ENCODE measurements at regions not wholly inside any gene's neighbourhood (a gene's known extent, or its start where the extent isn't known, plus 50 kb on each side); places are given as distances from the start of the nearest gene placed in this dataset.
"Not testable (repeated sequence)": the region's sequence is repeated elsewhere in the genome, so short reads cannot be mapped to it uniquely, and the experiment has no call there.

DNA sequence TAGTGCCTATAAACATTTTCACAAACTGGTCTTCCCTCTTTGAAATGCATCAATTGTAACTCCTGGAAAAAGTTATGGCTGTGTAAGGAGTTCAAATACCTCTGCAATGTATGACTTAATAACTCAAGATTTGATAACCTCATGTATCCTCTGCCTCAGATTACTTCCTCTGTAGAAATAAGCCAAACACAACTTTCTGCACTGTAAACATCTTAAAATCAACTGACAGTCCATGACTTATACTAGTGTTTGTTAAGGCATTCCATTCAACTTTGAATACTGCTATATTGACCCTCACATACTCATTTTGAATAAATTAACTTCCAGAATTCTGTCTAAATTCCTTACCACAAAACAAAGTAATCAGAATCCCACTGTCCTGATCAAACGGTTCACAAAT lies 256.2 kb upstream of the POU5F2 start:
- Mint-ChIP-seq H3K36me3 (peaks cover 36% of the 10 kb centered on the region), H3K4me3 (no peak overlapping the region), H3K27me3 (no peaks in the 10 kb centered on the region), H3K9me3 (peaks cover 6% of the 10 kb centered on the region), H3K27ac (no peak overlapping the region), H3K4me1 (peaks cover 8% of the 10 kb centered on the region)
- no peak for ATAC-seq

DNA sequence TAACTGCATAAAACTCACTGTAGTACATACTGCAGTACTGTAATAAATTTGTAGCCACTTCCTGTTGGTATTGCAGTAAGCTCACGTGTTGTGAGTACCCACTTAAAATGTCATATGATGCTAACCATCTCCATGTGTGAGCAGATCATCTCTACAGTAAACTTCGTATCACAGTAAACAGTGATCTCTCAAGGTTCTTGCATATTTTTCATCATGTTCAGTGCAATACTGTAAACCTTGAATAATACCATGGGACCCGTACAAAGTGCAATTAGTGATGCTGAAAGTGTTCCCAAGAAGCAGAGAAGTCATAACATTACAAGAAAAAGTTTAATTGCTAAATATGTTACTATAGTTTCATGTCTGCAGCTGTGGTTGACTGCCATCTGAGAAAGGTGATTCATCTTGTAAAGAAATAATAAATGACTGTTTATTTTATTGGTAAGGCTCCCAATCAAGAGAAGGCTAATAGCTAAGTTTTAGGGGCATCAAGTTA lies 253.8 kb upstream of the POU5F2 start:
- H3K27me3 Mint-ChIP-seq: no peaks in the 10 kb centered on the region
- H3K4me1 Mint-ChIP-seq: peaks cover 20% of the 10 kb centered on the region
- no peak overlapping the region for H3K4me3 Mint-ChIP-seq
- H3K36me3 Mint-ChIP-seq: peaks cover 29% of the 10 kb centered on the region
- no peak for ATAC-seq
- H3K9me3 Mint-ChIP-seq: no peaks in the 10 kb centered on the region
- no peak overlapping the region for H3K27ac Mint-ChIP-seq

DNA sequence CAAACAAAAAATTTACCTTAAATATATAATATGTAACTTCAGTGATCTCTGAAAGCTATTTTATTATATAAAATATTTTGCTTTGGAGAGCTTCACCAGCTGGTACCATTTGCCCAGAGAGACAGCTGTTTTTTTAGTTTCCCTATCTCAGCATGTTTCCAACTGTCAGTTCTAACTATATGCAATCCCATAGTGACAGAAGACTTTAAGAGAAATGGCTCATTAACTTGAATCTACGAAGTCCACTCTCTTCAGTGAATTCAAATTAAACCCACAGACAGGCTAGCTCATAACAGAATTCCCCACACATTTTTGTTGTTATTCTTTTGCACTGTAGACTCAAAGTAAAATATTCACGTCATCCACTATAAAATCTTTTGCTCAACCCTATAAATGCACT lies 251.8 kb upstream of the POU5F2 start:
- peaks cover 27% of the 10 kb centered on the region for H3K36me3 Mint-ChIP-seq
- H3K4me3 Mint-ChIP-seq: no peak overlapping the region
- H3K4me1 Mint-ChIP-seq: peaks cover 20% of the 10 kb centered on the region
- no peaks in the 10 kb centered on the region for H3K27me3 Mint-ChIP-seq
- ATAC-seq: no peak
- no peak overlapping the region for H3K27ac Mint-ChIP-seq
- no peaks in the 10 kb centered on the region for H3K9me3 Mint-ChIP-seq

DNA sequence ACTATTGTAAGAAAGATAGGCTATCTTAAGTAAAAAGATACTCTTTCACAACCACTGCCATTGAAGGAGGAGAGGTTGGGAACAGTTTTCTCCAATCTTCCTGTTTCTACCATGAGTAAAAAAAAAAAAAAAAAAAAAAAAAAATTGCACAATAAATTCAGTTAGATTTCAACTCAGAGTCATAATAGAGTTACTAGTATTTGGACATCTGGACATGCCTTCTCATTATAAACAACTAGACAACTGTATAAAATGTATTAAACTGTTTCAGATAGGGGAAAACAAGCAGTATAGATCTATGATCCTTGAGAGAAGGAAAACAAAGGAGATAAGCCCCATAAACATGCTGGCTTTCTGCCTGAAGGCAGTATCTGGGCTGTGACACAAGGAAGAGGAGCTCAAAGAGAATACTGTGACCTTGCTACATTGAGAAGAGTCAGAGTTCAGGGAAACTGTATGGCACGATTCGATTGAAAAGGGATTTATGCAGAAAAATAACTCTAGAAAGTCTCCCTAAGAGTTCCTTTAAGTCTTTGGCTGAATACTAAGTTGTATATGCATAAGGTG lies 249.2 kb upstream of the POU5F2 start:
- H3K4me1 Mint-ChIP-seq: peaks cover 20% of the 10 kb centered on the region
- ATAC-seq: no peak
- peaks cover 37% of the 10 kb centered on the region for H3K36me3 Mint-ChIP-seq
- H3K9me3 Mint-ChIP-seq: peaks cover 3% of the 10 kb centered on the region
- no peaks in the 10 kb centered on the region for H3K27me3 Mint-ChIP-seq
- H3K4me3 Mint-ChIP-seq: no peak overlapping the region
- H3K27ac Mint-ChIP-seq: no peak overlapping the region

DNA sequence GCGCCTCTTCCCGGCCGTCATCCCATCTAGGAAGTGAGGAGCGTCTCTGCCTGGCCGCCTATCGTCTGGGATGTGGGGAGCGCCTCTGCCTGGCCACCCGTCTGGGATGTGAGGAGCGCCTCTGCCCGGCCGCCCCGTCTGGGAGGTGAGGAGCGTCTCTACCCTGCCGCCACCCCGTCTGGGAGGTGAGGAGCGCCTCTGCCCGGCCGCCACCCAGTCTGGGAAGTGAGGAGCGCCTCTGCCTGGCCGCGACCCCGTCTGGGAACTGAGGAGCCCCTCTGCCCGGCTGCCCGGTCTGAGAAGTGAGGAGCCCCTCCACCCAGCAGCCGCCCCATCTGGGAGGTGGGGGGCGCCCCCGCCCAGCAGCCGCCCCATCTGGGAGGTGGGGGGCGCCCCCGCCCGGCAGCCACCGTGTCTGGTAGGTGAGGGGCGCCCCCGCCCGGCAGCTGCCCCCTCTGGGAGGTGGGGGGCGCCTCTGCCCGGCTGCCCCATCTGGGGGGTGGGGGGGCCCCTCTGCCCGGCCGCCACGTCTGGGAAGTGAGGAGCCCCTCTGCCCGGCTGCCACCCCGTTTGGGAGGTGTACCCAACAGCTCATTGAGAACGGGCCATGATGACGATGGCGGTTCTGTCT lies 244.7 kb upstream of the POU5F2 start:
- H3K9me3 Mint-ChIP-seq, H3K4me1 Mint-ChIP-seq, H3K27me3 Mint-ChIP-seq, H3K4me3 Mint-ChIP-seq, ATAC-seq, H3K27ac Mint-ChIP-seq: not testable (repeated sequence)
- H3K36me3 Mint-ChIP-seq: peaks cover 43% of the 10 kb centered on the region

DNA sequence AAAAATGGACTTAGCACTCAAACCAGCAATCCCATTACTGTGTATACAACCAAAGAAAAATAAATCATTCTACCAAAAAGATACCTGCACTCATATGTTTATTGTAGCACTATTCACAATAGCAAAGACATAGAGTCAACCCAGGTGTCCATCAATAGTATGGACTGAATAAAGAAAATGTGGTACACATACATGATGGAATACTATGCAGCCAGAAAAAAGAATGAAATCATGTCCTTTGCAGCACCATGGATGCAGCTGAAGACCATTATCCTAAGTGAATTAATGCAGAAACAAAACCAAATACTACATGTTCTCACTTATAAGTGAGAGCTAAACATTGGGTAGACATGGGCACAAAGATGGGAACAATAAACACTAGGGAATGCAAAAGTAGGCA lies 236.8 kb upstream of the POU5F2 start:
- Mint-ChIP-seq H3K36me3 (peaks cover 59% of the 10 kb centered on the region), H3K27ac (no peak overlapping the region)

DNA sequence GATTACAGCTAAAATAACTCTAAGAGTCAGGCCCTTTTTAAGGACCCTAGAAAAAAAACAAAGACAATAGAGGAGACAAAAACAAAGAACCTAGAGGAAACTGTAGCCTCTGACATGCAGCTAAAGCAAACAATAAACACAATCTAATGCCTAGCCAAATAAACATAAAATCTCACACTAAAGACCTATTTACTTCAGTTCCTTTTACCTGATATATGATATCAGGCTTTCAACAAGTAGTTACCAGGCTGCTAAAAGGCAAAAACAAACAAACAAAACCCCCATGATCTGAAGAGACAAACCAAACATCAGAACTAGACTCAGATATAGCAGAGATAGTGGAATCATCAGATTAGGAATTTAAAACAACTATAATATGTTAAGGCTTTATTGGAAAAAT lies 226.5 kb upstream of the POU5F2 start:
- ATAC-seq: no peak
- Mint-ChIP-seq H3K36me3 (peaks cover 46% of the 10 kb centered on the region), H3K9me3 (peaks cover 6% of the 10 kb centered on the region), H3K4me3 (no peak overlapping the region), H3K27ac (no peak overlapping the region), H3K27me3 (no peaks in the 10 kb centered on the region), H3K4me1 (peaks cover under 1% of the 10 kb centered on the region)

More for the DNA sequence above, 236.8 kb upstream of the POU5F2 start:
- H3K27me3 Mint-ChIP-seq: no peaks in the 10 kb centered on the region
- peaks cover 10% of the 10 kb centered on the region for H3K4me1 Mint-ChIP-seq
- H3K4me3 Mint-ChIP-seq: no peak overlapping the region
- H3K9me3 Mint-ChIP-seq: peaks cover 26% of the 10 kb centered on the region
- no peak for ATAC-seq

DNA sequence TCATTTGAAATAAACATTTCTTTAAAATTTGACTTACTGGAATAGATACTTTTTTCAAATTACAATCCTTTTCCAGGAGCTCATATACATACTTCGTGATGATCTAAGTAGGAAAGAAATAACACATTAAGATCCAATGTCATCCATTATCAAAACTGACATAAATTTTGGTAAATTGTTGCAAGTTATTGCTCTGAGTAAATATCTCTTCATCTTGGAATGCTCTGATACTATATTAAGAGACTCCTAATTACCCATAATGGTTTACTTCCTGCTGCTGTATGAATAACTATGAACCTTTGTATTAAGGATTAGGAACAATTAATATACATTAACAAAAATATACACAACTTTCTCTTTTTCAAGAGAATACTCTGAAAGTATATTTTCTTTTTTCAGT lies 223.0 kb upstream of the POU5F2 start:
- no peak for ATAC-seq
- Mint-ChIP-seq H3K4me3 (no peak overlapping the region), H3K27ac (no peak overlapping the region), H3K4me1 (no peaks in the 10 kb centered on the region), H3K36me3 (peaks cover 43% of the 10 kb centered on the region), H3K9me3 (peaks cover 4% of the 10 kb centered on the region), H3K27me3 (no peaks in the 10 kb centered on the region)

DNA sequence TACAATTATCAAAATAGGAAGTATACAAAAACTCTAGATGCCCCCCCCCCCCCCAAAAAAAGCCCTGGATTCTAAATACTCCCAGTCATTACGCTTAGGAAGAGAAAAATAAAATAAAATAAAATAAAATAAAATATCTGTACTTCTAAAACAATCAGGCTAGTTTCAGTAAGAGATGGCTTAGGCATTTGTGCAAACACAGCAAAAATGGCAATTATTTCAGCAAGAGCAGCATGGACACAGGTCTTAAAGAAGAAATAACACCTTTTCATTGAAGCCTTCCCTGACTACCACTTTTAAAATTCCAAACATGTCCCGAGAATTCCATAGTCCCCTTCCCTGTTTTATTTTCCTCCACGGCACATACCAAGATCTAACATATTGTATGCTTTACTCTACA lies 218.6 kb upstream of the POU5F2 start:
- Mint-ChIP-seq H3K4me1 (no peaks in the 10 kb centered on the region), H3K27ac (no peak overlapping the region), H3K27me3 (no peaks in the 10 kb centered on the region), H3K4me3 (no peak overlapping the region), H3K36me3 (peaks cover 27% of the 10 kb centered on the region), H3K9me3 (no peaks in the 10 kb centered on the region)
- no peak for ATAC-seq

DNA sequence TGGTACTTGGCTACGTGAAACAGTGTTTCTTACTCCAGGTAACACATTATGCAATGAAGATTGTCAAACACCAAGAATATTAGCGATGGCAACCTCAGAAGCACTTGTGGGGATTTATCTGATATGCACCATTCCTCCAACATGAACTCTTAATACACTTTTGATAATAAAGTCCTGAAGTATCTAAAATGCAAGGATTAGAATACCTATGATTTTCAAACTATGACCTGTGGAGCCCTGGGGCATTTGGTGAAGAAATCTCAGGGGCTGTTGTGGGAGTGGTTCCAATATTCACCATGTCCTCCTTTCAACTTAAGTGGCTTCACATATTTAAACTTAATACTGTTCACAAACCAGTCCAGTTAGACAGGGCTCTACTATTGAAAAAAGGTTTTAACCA lies 214.6 kb upstream of the POU5F2 start:
- no peak overlapping the region for H3K4me3 Mint-ChIP-seq
- ATAC-seq: no peak
- no peak overlapping the region for H3K27ac Mint-ChIP-seq
- no peaks in the 10 kb centered on the region for H3K4me1 Mint-ChIP-seq
- no peaks in the 10 kb centered on the region for H3K27me3 Mint-ChIP-seq
- no peaks in the 10 kb centered on the region for H3K9me3 Mint-ChIP-seq
- H3K36me3 Mint-ChIP-seq: peaks cover 59% of the 10 kb centered on the region

DNA sequence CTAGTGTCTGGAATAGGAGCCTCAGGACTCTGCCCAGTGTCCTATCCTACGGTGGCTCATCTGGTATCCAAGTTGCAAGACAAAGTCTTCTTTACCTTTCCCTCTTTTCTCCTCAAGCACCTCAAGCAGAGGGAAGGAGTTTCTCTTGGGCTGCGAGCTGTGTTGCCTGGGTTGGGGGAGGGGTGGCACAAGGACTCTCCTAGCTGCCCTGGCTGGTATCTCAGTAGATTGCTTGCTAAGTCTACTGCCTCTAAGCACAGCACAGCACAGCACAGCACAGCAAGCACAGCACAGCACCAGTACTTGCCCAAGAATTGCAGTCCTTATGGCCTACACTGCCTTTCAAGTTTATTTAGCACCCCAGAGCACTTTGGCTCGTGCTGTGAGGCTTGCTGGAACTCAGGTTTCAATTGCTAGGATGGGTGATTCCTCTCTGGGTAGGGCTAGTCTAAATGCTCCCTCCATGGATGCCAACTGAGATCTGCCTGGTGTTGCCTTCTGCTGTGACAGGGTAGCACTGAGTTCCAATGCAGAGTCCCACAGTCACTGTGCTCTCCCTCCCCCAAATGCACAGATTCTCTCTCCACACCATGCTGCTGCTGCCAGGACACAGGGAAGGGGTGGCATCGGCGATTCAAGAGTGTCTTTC lies 213.1 kb upstream of the POU5F2 start:
- H3K4me3 Mint-ChIP-seq: no peak overlapping the region
- H3K27ac Mint-ChIP-seq: no peak overlapping the region
- H3K27me3 Mint-ChIP-seq: no peaks in the 10 kb centered on the region
- peaks cover 57% of the 10 kb centered on the region for H3K36me3 Mint-ChIP-seq
- peaks cover 1% of the 10 kb centered on the region for H3K9me3 Mint-ChIP-seq
- H3K4me1 Mint-ChIP-seq: no peaks in the 10 kb centered on the region
- ATAC-seq: no peak

DNA sequence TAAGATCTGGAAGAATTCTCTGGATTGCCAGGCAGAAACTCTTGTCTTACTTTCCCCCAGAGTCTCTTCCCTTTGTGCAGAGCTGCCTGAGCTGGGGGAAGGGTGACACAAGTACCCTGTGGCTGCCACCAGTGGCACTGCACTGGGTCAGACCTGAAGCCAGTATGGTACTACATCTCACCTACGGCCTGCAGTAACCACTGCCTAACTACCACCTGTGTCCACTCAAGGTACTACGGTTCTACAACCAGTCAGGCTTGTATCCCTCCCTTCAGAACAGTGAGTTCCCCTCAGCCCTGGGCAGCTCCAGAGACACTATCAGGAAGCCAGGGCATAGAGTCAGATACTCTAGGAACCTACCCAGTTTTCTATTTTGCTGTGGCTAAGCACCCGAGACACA lies 212.0 kb upstream of the POU5F2 start:
- peaks cover 65% of the 10 kb centered on the region for H3K36me3 Mint-ChIP-seq

DNA sequence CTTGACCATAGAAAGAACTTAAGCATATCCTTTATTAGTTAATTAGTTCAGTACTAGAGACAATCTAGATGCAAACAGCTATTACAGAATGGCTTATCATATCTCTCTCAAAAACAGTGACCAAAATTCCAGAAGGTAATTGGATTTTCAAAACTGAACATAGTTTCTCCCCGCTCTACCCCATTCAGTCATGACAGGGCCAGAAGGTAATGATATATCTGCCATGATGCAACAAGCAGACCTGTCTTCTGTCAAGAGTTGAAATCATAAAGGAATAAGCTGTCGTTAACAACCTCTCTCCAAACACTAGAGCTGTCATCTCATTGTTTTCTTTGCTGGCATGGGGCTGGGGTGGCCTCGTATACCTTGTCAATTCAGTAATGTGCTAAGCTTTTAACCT lies 200.5 kb upstream of the POU5F2 start:
- no peak for ATAC-seq
- H3K27me3 Mint-ChIP-seq: no peaks in the 10 kb centered on the region
- H3K27ac Mint-ChIP-seq: no peak overlapping the region
- no peak overlapping the region for H3K4me3 Mint-ChIP-seq
- peaks cover 8% of the 10 kb centered on the region for H3K36me3 Mint-ChIP-seq
- peaks cover 14% of the 10 kb centered on the region for H3K4me1 Mint-ChIP-seq
- H3K9me3 Mint-ChIP-seq: no peaks in the 10 kb centered on the region

More for the DNA sequence above, 212.0 kb upstream of the POU5F2 start:
- Mint-ChIP-seq H3K4me1 (no peaks in the 10 kb centered on the region), H3K9me3 (peaks cover 5% of the 10 kb centered on the region), H3K27me3 (no peaks in the 10 kb centered on the region), H3K4me3 (no peak overlapping the region), H3K27ac (no peak overlapping the region)
- no peak for ATAC-seq

DNA sequence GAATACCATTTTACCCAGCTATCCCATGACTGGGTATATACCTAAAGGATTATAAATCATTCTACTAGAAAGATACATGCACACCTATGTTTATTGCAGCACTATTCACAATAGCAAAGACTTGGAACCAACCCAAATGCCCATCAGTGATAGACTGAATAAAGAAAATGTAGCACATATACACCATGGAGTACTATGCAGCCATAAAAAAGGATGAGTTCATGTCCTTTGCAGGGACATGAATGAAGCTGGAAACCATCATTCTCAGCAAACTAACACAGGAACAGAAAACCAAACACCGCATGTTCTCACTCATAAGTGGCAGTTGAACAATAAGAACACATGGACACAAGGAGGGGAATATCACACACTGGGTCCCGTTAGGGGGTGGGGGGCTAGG lies 191.9 kb upstream of the POU5F2 start:
- H3K36me3 Mint-ChIP-seq: peaks cover 26% of the 10 kb centered on the region
- H3K4me3 Mint-ChIP-seq, H3K4me1 Mint-ChIP-seq, H3K9me3 Mint-ChIP-seq, H3K27me3 Mint-ChIP-seq, H3K27ac Mint-ChIP-seq, ATAC-seq: not testable (repeated sequence)

DNA sequence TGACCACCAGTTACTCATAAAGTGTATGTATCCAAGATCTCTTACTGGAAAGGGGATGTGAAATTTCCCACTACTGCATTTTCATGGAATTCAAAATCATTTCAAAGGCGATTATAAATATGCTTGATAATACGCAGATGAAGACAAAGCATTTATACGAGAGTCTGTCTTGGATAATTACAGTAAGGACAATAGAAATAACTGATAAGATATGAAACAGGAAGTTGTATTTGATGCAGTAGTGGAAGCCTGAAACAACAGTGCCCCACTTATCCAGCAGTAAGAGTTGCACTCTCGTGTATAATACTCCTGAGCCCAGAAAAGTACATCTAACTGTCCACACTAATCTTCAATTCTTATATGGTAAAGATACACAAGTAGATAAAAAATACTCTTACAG lies 188.7 kb upstream of the POU5F2 start:
- ATAC-seq: no peak
- H3K36me3 Mint-ChIP-seq: peaks cover 27% of the 10 kb centered on the region
- no peaks in the 10 kb centered on the region for H3K27me3 Mint-ChIP-seq
- H3K9me3 Mint-ChIP-seq: no peaks in the 10 kb centered on the region
- no peak overlapping the region for H3K4me3 Mint-ChIP-seq
- no peak overlapping the region for H3K27ac Mint-ChIP-seq
- no peaks in the 10 kb centered on the region for H3K4me1 Mint-ChIP-seq

DNA sequence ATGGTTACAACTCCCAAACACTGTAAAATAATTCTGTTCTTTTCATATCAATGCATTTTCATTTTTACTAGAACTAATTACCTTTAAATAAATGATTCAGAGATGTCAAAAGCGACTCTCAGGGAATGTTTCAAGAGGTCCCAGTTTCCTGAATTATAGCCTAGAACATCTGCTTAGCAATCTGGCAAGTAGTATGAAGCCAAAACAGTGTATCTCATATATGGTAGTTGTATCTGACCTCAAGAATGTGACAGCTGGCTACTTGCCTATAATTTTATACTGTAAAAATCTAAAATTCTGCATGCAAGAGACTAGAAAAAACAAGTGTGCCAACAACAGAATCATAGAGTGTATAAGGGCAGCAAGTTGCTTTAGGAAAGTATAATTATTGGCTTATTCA lies 187.7 kb upstream of the POU5F2 start:
- no peaks in the 10 kb centered on the region for H3K9me3 Mint-ChIP-seq
- no peak for ATAC-seq
- no peak overlapping the region for H3K4me3 Mint-ChIP-seq
- H3K27me3 Mint-ChIP-seq: no peaks in the 10 kb centered on the region
- H3K36me3 Mint-ChIP-seq: peaks cover 19% of the 10 kb centered on the region
- H3K27ac Mint-ChIP-seq: no peak overlapping the region
- H3K4me1 Mint-ChIP-seq: no peaks in the 10 kb centered on the region
